HepG2 (cell line): ENCODE measurements at regions not wholly inside any gene's neighbourhood (a gene's known extent, or its start where the extent isn't known, plus 50 kb on each side); places are given as distances from the start of the nearest gene placed in this dataset.

Source experiments
- ATF5 ChIP-seq: sonication (generic); formaldehyde crosslinking; IDR thresholded peaks from 2 replicates; pipeline ENCODE4 v1.4.0; 2020; ENCODE audit warnings: mild to moderate bottlenecking, low read depth, missing genetic modification reagents
- BHLHE40 ChIP-seq: IDR thresholded peaks from 2 replicates; pipeline ENCODE4 v1.6.1; 2011; ENCODE audit warnings: low read length, improper control_type of control experiment
- CEBPB ChIP-seq: IDR thresholded peaks from 2 replicates; pipeline ENCODE4 v1.6.1; 2011; ENCODE audit warnings: low read depth, low read length, improper control_type of control experiment, borderline replicate concordance
- CEBPG ChIP-seq: IDR thresholded peaks from 2 replicates; pipeline ENCODE4 v1.6.1; 2016
- DDIT3 ChIP-seq: sonication (generic); formaldehyde crosslinking; IDR thresholded peaks from 2 replicates; pipeline ENCODE4 v1.4.0; 2020; ENCODE audit warnings: mild to moderate bottlenecking, missing genetic modification reagents
- FLYWCH1 ChIP-seq: sonication (generic); formaldehyde crosslinking; IDR thresholded peaks from 2 replicates; pipeline ENCODE4 v1.8.1; 2023; ENCODE audit warnings: mild to moderate bottlenecking, missing genetic modification reagents
- FOXC1 ChIP-seq: sonication (generic); formaldehyde crosslinking; IDR thresholded peaks from 2 replicates; pipeline ENCODE4 v1.8.0; 2022; ENCODE audit warnings: mild to moderate bottlenecking, missing genetic modification reagents, borderline replicate concordance
- HNRNPK ChIP-seq: fragments of 200-400 bp; formaldehyde crosslinking; IDR thresholded peaks from 2 replicates; pipeline ENCODE4 v1.6.1; 2018; ENCODE audit warnings: low read length, low read depth, moderate library complexity, mild to moderate bottlenecking; ENCODE audit not compliant: poor library complexity, severe bottlenecking
- ISX ChIP-seq: sonication (generic); formaldehyde crosslinking; conservative IDR thresholded peaks from 2 replicates; pipeline ENCODE4 v1.5.0; 2020; ENCODE audit warnings: missing genetic modification reagents
- JUN ChIP-seq: sonication (generic); formaldehyde crosslinking; IDR thresholded peaks from 2 replicates; pipeline ENCODE4 v1.4.0; 2020; ENCODE audit warnings: mild to moderate bottlenecking, missing genetic modification reagents
- KLF9 ChIP-seq: IDR thresholded peaks from 2 replicates; pipeline ENCODE4 v1.6.1; 2016; ENCODE audit warnings: low read depth
- MZF1 ChIP-seq: sonication (generic); formaldehyde crosslinking; IDR thresholded peaks from 2 replicates; pipeline ENCODE4 v1.8.1; 2023; ENCODE audit warnings: mild to moderate bottlenecking, missing genetic modification reagents, borderline replicate concordance
- NFYC ChIP-seq: IDR thresholded peaks from 2 replicates; pipeline ENCODE4 v1.6.1; 2016; ENCODE audit warnings: missing genetic modification reagents, missing compliant biosample characterization
- POLR2A ChIP-seq, 2 experiments: IDR thresholded peaks; 2 replicates each; pipeline ENCODE4 v1.6.1; 2011; ENCODE audit warnings: low read depth in 2 of 2, low read length in 2 of 2, mild to moderate bottlenecking in 1 of 2, moderate library complexity in 1 of 2; ENCODE audit not compliant: insufficient read depth in 1 of 2
- POLR2AphosphoS2 ChIP-seq: IDR thresholded peaks from 2 replicates; pipeline ENCODE4 v1.6.1; 2011; ENCODE audit warnings: low read depth, low read length, improper control_type of control experiment
- RARG ChIP-seq: sonication (generic); formaldehyde crosslinking; IDR thresholded peaks from 2 replicates; pipeline ENCODE4 v1.4.0; 2020; ENCODE audit warnings: low read depth, mild to moderate bottlenecking, missing genetic modification reagents
- REL ChIP-seq: sonication (generic); formaldehyde crosslinking; conservative IDR thresholded peaks from 2 replicates; pipeline ENCODE4 v1.8.0; 2022; ENCODE audit warnings: mild to moderate bottlenecking, missing genetic modification reagents, moderate library complexity
- RFX3 ChIP-seq: IDR thresholded peaks from 2 replicates; pipeline ENCODE4 v1.6.1; 2016; ENCODE audit warnings: missing biosample characterization, missing genetic modification reagents
- TARDBP ChIP-seq: sonication (generic); formaldehyde crosslinking; IDR thresholded peaks from 2 replicates; pipeline ENCODE4 v1.8.0; 2022; ENCODE audit warnings: mild to moderate bottlenecking, missing genetic modification reagents
- TBP ChIP-seq: sonication (generic); formaldehyde crosslinking; IDR thresholded peaks from 2 replicates; pipeline ENCODE4 v1.5.0; 2020; ENCODE audit warnings: missing genetic modification reagents
- U2AF1 ChIP-seq: fragments of 200-400 bp; formaldehyde crosslinking; optimal IDR thresholded peaks from 2 replicates; pipeline ENCODE3; 2017; ENCODE audit warnings: mild to moderate bottlenecking, low read depth, low read length
- ZBTB3 ChIP-seq: sonication (generic); formaldehyde crosslinking; IDR thresholded peaks from 2 replicates; pipeline ENCODE4 v1.4.0; 2020; ENCODE audit warnings: low read depth, mild to moderate bottlenecking, moderate library complexity, missing genetic modification reagents, borderline replicate concordance
- ZNF121 ChIP-seq: sonication (generic); formaldehyde crosslinking; IDR thresholded peaks from 2 replicates; pipeline ENCODE4 v1.5.0; 2020; ENCODE audit warnings: mild to moderate bottlenecking, missing genetic modification reagents
- ZNF264 ChIP-seq: sonication (generic); formaldehyde crosslinking; IDR thresholded peaks from 2 replicates; pipeline ENCODE4 v1.4.0; 2020; ENCODE audit warnings: missing genetic modification reagents
- ZNF468 ChIP-seq: sonication (generic); formaldehyde crosslinking; IDR thresholded peaks from 2 replicates; pipeline ENCODE4 v1.8.0; 2022; ENCODE audit warnings: mild to moderate bottlenecking, moderate library complexity, missing genetic modification reagents
- ZNF768 ChIP-seq: sonication (generic); formaldehyde crosslinking; IDR thresholded peaks from 2 replicates; pipeline ENCODE4 v1.4.0; 2020; ENCODE audit warnings: missing genetic modification reagents
- ZSCAN20 ChIP-seq: sonication (generic); formaldehyde crosslinking; IDR thresholded peaks from 2 replicates; pipeline ENCODE4 v1.4.0; 2020; ENCODE audit warnings: missing genetic modification reagents, mild to moderate bottlenecking, borderline replicate concordance
- ZSCAN30 ChIP-seq: sonication (generic); formaldehyde crosslinking; IDR thresholded peaks from 2 replicates; pipeline ENCODE4 v1.5.0; 2020; ENCODE audit warnings: mild to moderate bottlenecking, missing genetic modification reagents
- TF ChIP-seq, protein P1 (sequence below): sonication (generic); formaldehyde crosslinking; IDR thresholded peaks from 2 replicates; pipeline ENCODE4 v1.4.0; 2020; ENCODE audit warnings: missing genetic modification reagents
- TF ChIP-seq, protein P2 (sequence below): sonication (generic); formaldehyde crosslinking; IDR thresholded peaks from 2 replicates; pipeline ENCODE4 v1.5.0; 2020; ENCODE audit warnings: missing genetic modification reagents

DNA sequence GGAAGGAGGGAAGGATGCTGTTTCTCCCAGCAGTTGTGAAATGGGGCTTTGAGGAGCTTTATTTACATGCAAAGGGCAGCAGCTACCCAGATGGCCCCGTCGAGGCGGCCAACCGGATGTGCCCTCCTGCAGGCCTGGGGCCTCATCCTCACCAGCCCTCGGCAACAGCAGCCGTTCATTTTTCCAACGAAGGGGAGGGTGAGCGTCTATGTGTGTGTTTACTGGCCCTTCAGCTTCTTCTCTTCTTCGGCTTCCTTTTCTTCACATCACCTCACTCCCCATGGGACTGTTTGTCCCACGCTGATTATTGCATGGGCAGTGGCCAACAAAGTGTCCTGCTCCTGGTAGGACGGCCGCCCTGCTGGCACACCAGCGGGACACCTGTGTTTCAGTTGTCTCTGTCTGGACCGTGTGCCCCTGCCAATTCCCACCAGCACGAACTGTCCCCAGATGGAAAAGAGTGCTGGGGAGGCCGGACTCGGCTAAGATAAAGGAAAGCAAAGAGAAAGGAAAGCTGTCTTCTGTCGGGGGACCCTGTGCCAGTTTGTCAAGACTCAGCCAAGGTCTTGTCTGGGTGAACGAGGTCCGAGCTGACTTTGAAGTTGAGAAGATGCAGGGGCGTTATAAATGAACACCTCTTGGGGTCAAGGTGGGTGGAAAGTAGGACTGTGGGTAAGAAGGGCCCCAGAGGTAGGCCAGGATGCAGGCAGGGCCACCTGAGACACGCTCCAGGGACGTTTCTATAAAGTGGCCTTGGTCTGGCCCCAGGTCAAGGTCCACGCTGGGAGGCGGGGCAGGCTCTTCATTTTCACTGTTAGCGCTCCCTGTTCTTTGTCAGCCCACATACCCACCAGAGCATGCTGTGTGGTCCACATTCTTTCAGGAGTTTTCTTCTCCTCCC lies 57.0 kb downstream of the FAM50B start (continued):
- 0 out of 2 replicates have a peak, but pooled peaks have one; percentile 51 for TF ChIP-seq ZSCAN30 (CRISPR knock-in tag)
- TF ChIP-seq POLR2A (IDR thresholded peaks at IDR 0.05; ENCODE audit: insufficient read depth in 1 of 2, low read depth in 2 of 2, low read length in 2 of 2), result peak; percentile 55 to 57; a peak in 2 of 4 replicates
- TF ChIP-seq RFX3 (CRISPR knock-in tag), result no peak
- 0 out of 2 replicates have a peak, but pooled peaks have one; percentile 60 for TF ChIP-seq ISX (CRISPR knock-in tag)
- TF ChIP-seq TBP (CRISPR knock-in tag), result no peak
- TF ChIP-seq FOXC1 (CRISPR knock-in tag), result peak; percentile 82
- TF ChIP-seq ZSCAN20, result no peak; the same call in 1 of the 2 replicates
- no peak; the same call in 1 of the 2 replicates for TF ChIP-seq NFYC
- TF ChIP-seq, protein P1, sequence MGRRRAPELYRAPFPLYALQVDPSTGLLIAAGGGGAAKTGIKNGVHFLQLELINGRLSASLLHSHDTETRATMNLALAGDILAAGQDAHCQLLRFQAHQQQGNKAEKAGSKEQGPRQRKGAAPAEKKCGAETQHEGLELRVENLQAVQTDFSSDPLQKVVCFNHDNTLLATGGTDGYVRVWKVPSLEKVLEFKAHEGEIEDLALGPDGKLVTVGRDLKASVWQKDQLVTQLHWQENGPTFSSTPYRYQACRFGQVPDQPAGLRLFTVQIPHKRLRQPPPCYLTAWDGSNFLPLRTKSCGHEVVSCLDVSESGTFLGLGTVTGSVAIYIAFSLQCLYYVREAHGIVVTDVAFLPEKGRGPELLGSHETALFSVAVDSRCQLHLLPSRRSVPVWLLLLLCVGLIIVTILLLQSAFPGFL, result no peak
- TF ChIP-seq ZBTB3 (CRISPR knock-in tag), result peak; percentile 72
- no peak for TF ChIP-seq ZNF468
- TF ChIP-seq HNRNPK, result no peak
- TF ChIP-seq U2AF1, result no peak
- no peak for TF ChIP-seq KLF9 (CRISPR knock-in tag)
- TF ChIP-seq MZF1 (CRISPR knock-in tag), result peak; percentile 27; the same call in 1 of the 2 replicates
- TF ChIP-seq RARG (CRISPR knock-in tag), result no peak
- peak; percentile 90 for TF ChIP-seq BHLHE40
- TF ChIP-seq FLYWCH1 (CRISPR knock-in tag), result no peak; the same call in 1 of the 2 replicates
- peak; percentile 92; the same call in 1 of the 2 replicates for TF ChIP-seq ZNF264 (CRISPR knock-in tag)
- peak; percentile 68 for TF ChIP-seq JUN
- peak; percentile 66 for TF ChIP-seq CEBPG
- no peak for TF ChIP-seq POLR2AphosphoS2
- TF ChIP-seq ATF5 (CRISPR knock-in tag), result 0 out of 2 replicates have a peak, but pooled peaks have one; percentile 70
- TF ChIP-seq ZNF768 (CRISPR knock-in tag), result 0 out of 2 replicates have a peak, but pooled peaks have one; percentile 23
- no peak; the same call in 1 of the 2 replicates for TF ChIP-seq ZNF121 (CRISPR knock-in tag)
- TF ChIP-seq TARDBP (CRISPR knock-in tag), result no peak; the same call in 1 of the 2 replicates
- TF ChIP-seq CEBPB, result peak; percentile 46; the same call in 1 of the 2 replicates
- no peak; the same call in 1 of the 2 replicates for TF ChIP-seq REL
- TF ChIP-seq, protein P2, sequence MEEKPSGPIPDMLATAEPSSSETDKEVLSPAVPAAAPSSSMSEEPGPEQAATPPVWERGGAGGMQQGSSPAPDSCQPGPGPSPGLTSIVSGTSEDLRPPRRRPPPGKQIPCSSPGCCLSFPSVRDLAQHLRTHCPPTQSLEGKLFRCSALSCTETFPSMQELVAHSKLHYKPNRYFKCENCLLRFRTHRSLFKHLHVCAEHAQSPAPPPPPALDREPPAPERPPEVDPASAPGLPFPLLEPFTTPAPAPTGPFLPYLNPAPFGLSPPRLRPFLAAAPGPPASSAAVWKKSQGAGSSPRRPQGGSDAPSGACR (CRISPR knock-in tag), result peak; percentile 31; the same call in 1 of the 2 replicates
- TF ChIP-seq DDIT3 (CRISPR knock-in tag), result no peak
